Heart left ventricle (tissue), 16 donors: ENCODE measurements at regions not wholly inside any gene's neighbourhood (a gene's known extent, or its start where the extent isn't known, plus 50 kb on each side); places are given as distances from the start of the nearest gene placed in this dataset.
"Not testable (repeated sequence)": the region's sequence is repeated elsewhere in the genome, so short reads cannot be mapped to it uniquely, and the experiment has no call there.

Experiments
- ATAC-seq, 4 donors: fragments of 200-7000 bp; cut with Tn5 transposase; one replicate each; pipeline ENCODE4 v1.9.1; 2020 to 2022; ENCODE audit warnings: moderate library complexity in 4 of 4, mild to moderate bottlenecking in 3 of 4, moderate number of reproducible peaks in 1 of 4
- DNase-seq, 5 donors: peaks; one replicate each; pipeline ENCODE4 v3.0.0-alpha.2; 2020
- H3K27ac ChIP-seq, 12 donors: fragments of 200-600 bp; sonication (generic) in 4 of 12; one replicate each; pipeline versions ENCODE4 v1.5.0 to v1.8.0; 2016 to 2022; ENCODE audit warnings: mild to moderate bottlenecking in 2 of 12
- H3K27me3 ChIP-seq, 9 donors: fragments of 200-600 bp; sonication (generic) in 2 of 9; one replicate each; pipeline versions ENCODE4 v1.5.1 to v1.8.0; 2016 to 2022; ENCODE audit warnings: mild to moderate bottlenecking in 3 of 9
- H3K36me3 ChIP-seq, 9 donors: fragments of 200-600 bp; sonication (generic) in 2 of 9; one replicate each; pipeline versions ENCODE4 v1.5.0 to v1.8.0; 2018 to 2022; ENCODE audit warnings: mild to moderate bottlenecking in 2 of 9
- H3K4me1 ChIP-seq, 12 donors: fragments of 200-600 bp; sonication (generic) in 4 of 12; one replicate each; pipeline versions ENCODE4 v1.5.0 to v1.8.0; 2016 to 2022; ENCODE audit warnings: mild to moderate bottlenecking in 3 of 12
- H3K4me3 ChIP-seq, 12 donors: fragments of 200-600 bp; sonication (generic) in 4 of 12; one replicate each; pipeline versions ENCODE4 v1.5.0 to v1.8.0; 2017 to 2022; ENCODE audit warnings: mild to moderate bottlenecking in 9 of 12, moderate library complexity in 4 of 12
- H3K9me3 ChIP-seq, 12 donors: fragments of 200-600 bp; sonication (generic) in 4 of 12; one replicate each; pipeline versions ENCODE4 v1.5.0 to v1.8.0; 2016 to 2022; ENCODE audit warnings: mild to moderate bottlenecking in 1 of 12
- WGBS, 4 donors: extraction: QIAGEN DNeasy Blood & Tissue Kit in 2 of 4; methylation state at CpG; one replicate each; pipeline versions ENCODE4 v1.1.5 to v1.1.7; 2013 to 2018; 5-methylcytosine and 5-hydroxymethylcytosine counted together
- intact Hi-C, 10 donors: fragments of 100-400 bp; cut with DNase I; formaldehyde crosslinking; loops; one replicate each; pipeline versions ENCODE4 v1.11.1 to v1.14.2; 2022
- donor health status: ischemic (EF 13 %, LVEDD 7.1; RV severe dilation, severe dysfunction).
- donor health status: healthy with polysubstance abuse.
- donor health status: DM: no; HTN: yes; CAD: no.
- donor health status: DM: no; HTN: no; CAD: no.
- donor health status: ischemic (EF 25% LVEDD 6.9; RV normal size, moderate dysfunction).
- donor health status: ischemic (EF 25% LVEDD 5.7; RV mildly dilated, moderate dysfunction).
- donor health status: healthy.
- donor health status: DM: yes; HTN: yes; CAD: no.
- donor health status: ischemic (EF 35%, LVEDD 5.7; RV mildly dilated, moderate dysfunction).
- donor health status: nonischemic (EF 11% LVEDD 7.7; RV severe dilation, severe dysfunction).
- donor health status: DM: yes; HTN: yes; CAD: no.
- donor health status: PGD.
- donor health status: ischemic (EF 29% LVEDD 5.4; RV normal size, mild dysfunction).
- donor health status: nonischemic (EF 23%, LVEDD 6.1; RV moderate dilation, normal function).

- H3K4me3 ChIP-seq, H3K9me3 ChIP-seq, intact Hi-C loops, ATAC-seq, H3K36me3 ChIP-seq, H3K27me3 ChIP-seq, H3K27ac ChIP-seq, DNase-seq, H3K4me1 ChIP-seq: not testable (repeated sequence)
Observed at GRCh38 chr2:111297128-111297527, 176.4 kb downstream of the BCL2L11 start.

DNA sequence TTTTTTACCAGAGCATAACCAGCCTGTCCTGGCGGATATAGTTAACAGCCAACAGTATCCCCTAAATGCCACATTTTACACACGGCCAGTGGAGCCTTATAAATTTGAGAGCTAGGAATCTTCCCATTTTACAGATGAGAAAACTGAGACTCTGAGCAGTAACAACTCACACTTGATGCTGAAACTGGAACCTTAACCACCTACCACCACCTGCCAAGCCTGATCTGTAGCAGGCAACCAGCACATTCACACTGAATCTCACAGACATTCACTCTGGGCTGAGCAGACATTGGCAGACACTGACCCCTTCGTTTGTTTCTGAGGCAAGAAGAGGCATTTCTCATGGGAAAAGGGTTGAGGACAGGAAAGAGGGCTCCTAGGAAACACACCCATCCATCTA, 178.2 kb downstream of the BCL2L11 start:
- WGBS, 4 donors: 93 to 100% (median 95%) methylated on average over 3 of the region's 3 CpGs
- DNase-seq: not testable (repeated sequence)

GRCh38 chr2:111299635-111300034, 178.9 kb downstream of the BCL2L11 start:
- H3K9me3 ChIP-seq, H3K36me3 ChIP-seq, DNase-seq, intact Hi-C loops, H3K4me3 ChIP-seq, H3K27ac ChIP-seq, H3K27me3 ChIP-seq, H3K4me1 ChIP-seq: not testable (repeated sequence)
- WGBS, 4 donors: 92 to 100% (median 94%) methylated on average over 1 to 2 of the region's 2 CpGs
- ATAC-seq: peak in 2 of 4 donors; percentile 41 to 65

More for the DNA sequence above, 178.2 kb downstream of the BCL2L11 start:
- H3K9me3 ChIP-seq, H3K4me1 ChIP-seq, intact Hi-C loops, ATAC-seq, H3K27ac ChIP-seq, H3K27me3 ChIP-seq, H3K4me3 ChIP-seq, H3K36me3 ChIP-seq: not testable (repeated sequence)

- H3K27me3 ChIP-seq, H3K9me3 ChIP-seq, ATAC-seq, intact Hi-C loops, H3K36me3 ChIP-seq, H3K4me1 ChIP-seq, H3K27ac ChIP-seq, H3K4me3 ChIP-seq, DNase-seq: not testable (repeated sequence)
- no CpG with 5 or more reads among the region's 3 CpGs for WGBS, 4 donors
Observed at GRCh38 chr2:111301677-111302076, 181.0 kb downstream of the BCL2L11 start.

- H3K4me3 ChIP-seq, intact Hi-C loops, H3K4me1 ChIP-seq, H3K27ac ChIP-seq, H3K27me3 ChIP-seq, H3K36me3 ChIP-seq, ATAC-seq, H3K9me3 ChIP-seq, DNase-seq: not testable (repeated sequence)
- 53 to 80% (median 58%) methylated on average over 6 of the region's 7 CpGs for WGBS, 4 donors
Observed at GRCh38 chr2:111302397-111303218, 181.9 kb downstream of the BCL2L11 start.

- intact Hi-C loops, ATAC-seq, H3K27ac ChIP-seq, H3K4me3 ChIP-seq, H3K36me3 ChIP-seq, H3K9me3 ChIP-seq, H3K4me1 ChIP-seq, DNase-seq, H3K27me3 ChIP-seq: not testable (repeated sequence)
- 90 to 97% (median 96%) methylated on average over 3 of the region's 3 CpGs; no CpG with 5 or more reads in 1 of the 4 donors for WGBS, 4 donors
Observed at GRCh38 chr2:111307302-111307701, 186.6 kb downstream of the BCL2L11 start.

GRCh38 chr2:111309231-111310075, 188.7 kb downstream of the BCL2L11 start:
- H3K36me3 ChIP-seq, H3K27me3 ChIP-seq, H3K4me1 ChIP-seq, DNase-seq, H3K4me3 ChIP-seq, H3K9me3 ChIP-seq, H3K27ac ChIP-seq, ATAC-seq, intact Hi-C loops: not testable (repeated sequence)
- 88 to 94% (median 91%) methylated on average over 5 of the region's 6 CpGs for WGBS, 4 donors

DNA sequence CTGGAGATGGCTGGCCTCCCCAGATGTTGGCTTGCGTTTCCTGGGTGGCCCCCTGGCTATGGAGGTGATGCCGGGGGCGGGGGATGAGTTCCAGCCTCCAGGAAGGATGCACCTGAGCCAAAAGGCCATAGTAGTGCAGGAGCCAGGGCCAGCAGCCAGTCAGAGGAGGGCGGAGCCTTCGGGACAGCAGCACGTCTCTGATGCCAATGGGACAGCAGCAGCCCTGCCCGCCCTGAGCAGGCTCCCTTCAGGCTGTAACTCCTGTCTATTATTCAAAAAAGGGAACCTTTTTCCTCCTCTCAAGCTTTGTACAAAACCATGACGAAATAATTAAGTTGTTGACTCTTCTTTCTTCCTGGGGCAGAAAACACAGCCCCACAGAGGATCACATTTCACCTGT, 189.7 kb downstream of the BCL2L11 start:
- H3K4me1 ChIP-seq, H3K9me3 ChIP-seq, H3K27ac ChIP-seq, intact Hi-C loops, H3K4me3 ChIP-seq, H3K27me3 ChIP-seq, ATAC-seq, DNase-seq, H3K36me3 ChIP-seq: not testable (repeated sequence)
- WGBS, 4 donors: 76 to 82% (median 77%) methylated on average over 4 to 5 of the region's 8 CpGs

GRCh38 chr2:111311568-111311967, 190.9 kb downstream of the BCL2L11 start:
- H3K4me3 ChIP-seq, H3K9me3 ChIP-seq, DNase-seq, ATAC-seq, intact Hi-C loops, H3K27ac ChIP-seq, H3K27me3 ChIP-seq, H3K36me3 ChIP-seq, H3K4me1 ChIP-seq: not testable (repeated sequence)
- WGBS, 4 donors: 90 to 100% methylated on average over 1 to 2 of the region's 6 CpGs; no CpG with 5 or more reads in 2 of the 4 donors

DNA sequence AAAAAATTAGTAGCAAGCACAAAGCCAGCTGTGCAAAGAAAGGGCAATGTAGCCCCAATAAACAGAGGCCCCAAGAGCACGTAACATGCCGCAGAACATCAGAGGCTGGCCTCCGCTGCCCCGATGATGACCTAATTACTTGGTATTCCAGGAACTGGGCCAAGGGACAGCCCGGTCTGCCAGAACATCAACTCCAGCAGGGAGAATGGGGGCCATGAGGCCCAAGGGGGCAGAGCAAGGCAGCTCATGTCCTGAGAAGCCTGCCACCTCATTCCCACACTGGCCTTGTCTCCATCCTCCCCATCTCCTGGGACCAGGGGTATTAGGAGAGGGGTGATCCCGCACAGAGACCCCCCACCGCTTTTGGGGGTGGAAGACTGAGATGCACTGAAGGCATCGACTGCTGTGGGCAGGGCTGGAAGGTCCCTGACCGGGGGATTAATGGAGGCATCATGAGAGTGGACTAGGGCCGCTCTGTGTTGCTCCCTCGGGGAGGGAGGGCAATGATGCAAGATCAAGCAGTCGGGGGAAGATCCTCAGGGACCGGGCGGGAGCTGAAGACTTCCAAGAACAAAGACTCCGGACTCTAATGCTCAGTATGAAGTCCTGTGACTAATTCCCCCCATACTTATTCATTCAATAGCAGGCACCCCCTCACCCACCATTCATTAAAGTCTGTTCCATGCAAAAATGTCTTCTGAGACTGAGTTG, 192.3 kb downstream of the BCL2L11 start:
- ATAC-seq: peak; percentile 50 to 86 (median 80)
- WGBS, 4 donors: 54 to 88% (median 72%) methylated on average over 7 to 13 of the region's 15 CpGs
- H3K4me1 ChIP-seq, H3K36me3 ChIP-seq, H3K27me3 ChIP-seq, H3K9me3 ChIP-seq, H3K27ac ChIP-seq, intact Hi-C loops, H3K4me3 ChIP-seq: not testable (repeated sequence)
- DNase-seq: peak; percentile 25 to 68 (median 45)
